GM12873 (cell line): ENCODE measurements at regions not wholly inside any gene's neighbourhood (a gene's known extent, or its start where the extent isn't known, plus 50 kb on each side); places are given as distances from the start of the nearest gene placed in this dataset.

Source experiments
- CTCF ChIP-seq: IDR thresholded peaks from 2 replicates; pipeline ENCODE4 v1.5.1; 2012; ENCODE audit warnings: low read depth, mild to moderate bottlenecking, moderate library complexity, low read length, control low read depth; ENCODE audit not compliant: insufficient read depth; ENCODE audit errors: missing control alignments

DNA sequence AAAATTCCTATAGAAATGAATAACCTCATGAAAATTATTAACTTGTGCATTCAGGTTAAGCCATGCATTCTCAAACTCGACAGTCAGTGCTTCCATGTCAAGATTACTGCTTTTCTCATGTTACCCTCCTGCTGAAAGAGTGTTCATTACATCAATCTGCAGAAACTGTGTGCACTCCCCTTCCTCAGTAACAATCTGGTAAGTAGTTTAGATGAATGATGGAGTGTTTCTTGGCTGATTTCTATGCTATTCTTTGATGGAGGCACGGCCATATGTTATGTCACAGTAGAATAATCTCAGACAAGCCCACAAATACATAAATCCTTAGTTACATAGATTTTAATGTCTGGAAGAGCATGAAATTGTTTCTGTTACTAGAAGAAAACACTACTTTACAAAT is 193.3 kb upstream of the FAM47A start:
- TF ChIP-seq CTCF: no peak

DNA sequence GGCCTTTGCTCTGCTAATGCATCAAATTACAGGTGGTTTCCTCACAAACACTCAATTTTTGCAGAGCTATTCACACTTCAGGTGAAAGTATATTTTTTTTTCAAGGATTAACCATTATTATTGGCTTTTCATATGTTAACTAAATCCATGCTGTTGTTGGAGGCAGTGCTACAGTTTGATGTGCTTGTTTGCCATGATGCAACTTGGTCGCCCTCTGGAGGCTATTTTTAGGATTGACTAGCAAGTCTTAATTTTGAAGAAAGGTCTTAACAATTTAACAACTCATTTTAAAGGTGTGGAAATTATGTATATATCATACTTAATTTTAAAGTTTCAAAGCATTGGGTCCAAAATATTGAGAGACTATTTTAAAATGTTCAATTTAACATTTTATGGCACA is 168.8 kb upstream of the FAM47A start:
- TF ChIP-seq CTCF: peak; percentile 59

GRCh38 chrX:34299451-34299967 is 167.4 kb upstream of the FAM47A start:
- TF ChIP-seq CTCF: no peak

DNA sequence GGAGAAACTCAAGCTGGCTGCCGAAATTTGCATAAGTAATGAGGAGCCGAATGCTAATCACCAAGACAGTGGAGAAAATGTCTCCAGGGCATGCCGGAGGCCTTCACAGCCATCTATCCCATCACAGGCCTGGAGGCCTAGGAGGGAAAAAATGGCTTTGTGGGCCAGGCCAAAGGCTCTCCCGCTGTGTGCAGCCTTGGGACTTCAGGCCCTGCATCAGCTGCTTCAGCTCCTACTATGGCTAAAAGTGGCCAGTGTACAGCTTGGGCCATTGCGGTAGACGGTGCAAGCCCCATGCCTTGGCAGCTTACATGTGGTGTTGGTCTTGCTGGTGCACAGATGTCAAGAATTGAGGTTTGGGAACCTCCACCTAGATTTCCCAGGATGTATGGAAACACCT is 162.6 kb upstream of the FAM47A start:
- TF ChIP-seq CTCF: no peak

DNA sequence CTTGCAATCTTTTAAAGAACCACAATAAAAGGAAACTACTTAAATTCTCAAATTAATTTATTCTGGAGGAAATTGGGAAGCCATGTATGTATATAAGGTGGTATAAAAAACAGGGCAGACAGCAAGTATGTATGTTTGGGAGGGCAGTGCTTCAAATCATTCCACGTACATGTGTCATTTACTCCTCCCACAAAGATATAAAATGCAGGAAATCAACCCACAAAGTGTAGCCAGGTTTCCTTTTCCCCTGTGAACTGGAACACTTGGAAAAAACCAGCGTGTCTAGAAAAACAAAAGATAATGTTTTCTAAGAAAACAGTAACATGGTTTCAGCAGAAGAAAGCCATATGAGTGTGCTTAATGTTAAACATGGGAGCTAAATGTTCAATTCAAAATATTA is 156.7 kb upstream of the FAM47A start:
- no peak for TF ChIP-seq CTCF

- TF ChIP-seq CTCF: no peak
These were observed 147.9 kb upstream of the FAM47A start for GRCh38 chrX:34279866-34280560.

- TF ChIP-seq CTCF: no peak
These were observed 143.6 kb upstream of the FAM47A start for GRCh38 chrX:34275699-34276098.
